ENCODE measurements at regions not wholly inside any gene's neighbourhood (a gene's known extent, or its start where the extent isn't known, plus 50 kb on each side); places are given as distances from the start of the nearest gene placed in this dataset.

DNA sequence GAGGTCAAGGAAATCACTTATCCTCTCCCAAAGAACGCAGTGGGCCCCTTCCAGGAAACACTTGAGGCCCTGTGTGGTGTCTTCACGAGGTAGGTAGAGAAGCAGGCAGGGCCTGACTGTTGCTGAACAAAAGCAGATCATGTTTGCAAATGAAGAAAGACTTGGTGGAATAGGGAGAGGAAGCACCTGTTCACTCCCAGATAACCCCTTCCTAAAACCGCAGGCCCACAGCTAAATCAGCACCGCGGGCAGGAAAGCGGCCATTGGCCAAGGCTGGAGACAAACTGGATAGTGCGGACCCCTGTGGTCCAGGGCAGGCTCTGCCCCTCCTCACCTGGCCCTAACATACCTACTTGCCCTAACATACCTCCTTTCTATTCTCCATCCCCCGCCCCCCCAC is 64.9 kb upstream of the KLHL29 start:
- TF ChIP-seq YY1 (IDR thresholded peaks at IDR 0.05; ENCODE audit: insufficient read depth, insufficient read length), result no peak
- TF ChIP-seq ZNF274 (IDR thresholded peaks at IDR 0.05; ENCODE audit: low read depth, low read length), result no peak
